ENCODE measurements at regions not wholly inside any gene's neighbourhood (a gene's known extent, or its start where the extent isn't known, plus 50 kb on each side); places are given as distances from the start of the nearest gene placed in this dataset.

DNA sequence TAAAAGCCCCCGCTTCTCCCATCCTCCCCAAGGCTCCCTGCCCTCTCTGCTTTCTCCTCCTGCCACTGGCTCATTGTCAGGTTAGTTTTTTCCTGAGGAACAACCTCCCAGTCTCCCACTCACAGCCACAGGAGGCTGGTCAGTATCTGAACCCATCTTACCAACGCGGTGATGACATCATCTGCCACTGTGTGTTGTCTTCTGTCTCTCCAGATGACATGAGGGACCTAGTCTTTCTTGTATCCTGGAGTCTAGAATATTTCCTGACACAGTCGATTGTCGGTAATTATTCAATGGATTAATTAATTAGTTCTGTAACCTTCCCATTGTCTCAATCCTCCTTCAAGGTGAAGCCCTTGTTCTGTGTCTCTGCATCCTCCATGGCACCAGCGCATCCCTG is 290.2 kb downstream of the GALR1 start:
- TF ChIP-seq TAF1 (IDR thresholded peaks at IDR 0.05; ENCODE audit: borderline replicate concordance, insufficient read depth, low read length), result no peak
- TF ChIP-seq POLR2AphosphoS5 (IDR thresholded peaks at IDR 0.05; ENCODE audit: low read depth, low read length), result no peak
- no peak for TF ChIP-seq FOXP2 (optimal IDR thresholded peaks at IDR 0.05; ENCODE audit: borderline replicate concordance, extremely low read depth, extremely low read length, insufficient read depth)
- TF ChIP-seq SIN3A (IDR thresholded peaks at IDR 0.05; ENCODE audit: borderline replicate concordance, insufficient read depth, low read length), result no peak
- TF ChIP-seq, protein P1, sequence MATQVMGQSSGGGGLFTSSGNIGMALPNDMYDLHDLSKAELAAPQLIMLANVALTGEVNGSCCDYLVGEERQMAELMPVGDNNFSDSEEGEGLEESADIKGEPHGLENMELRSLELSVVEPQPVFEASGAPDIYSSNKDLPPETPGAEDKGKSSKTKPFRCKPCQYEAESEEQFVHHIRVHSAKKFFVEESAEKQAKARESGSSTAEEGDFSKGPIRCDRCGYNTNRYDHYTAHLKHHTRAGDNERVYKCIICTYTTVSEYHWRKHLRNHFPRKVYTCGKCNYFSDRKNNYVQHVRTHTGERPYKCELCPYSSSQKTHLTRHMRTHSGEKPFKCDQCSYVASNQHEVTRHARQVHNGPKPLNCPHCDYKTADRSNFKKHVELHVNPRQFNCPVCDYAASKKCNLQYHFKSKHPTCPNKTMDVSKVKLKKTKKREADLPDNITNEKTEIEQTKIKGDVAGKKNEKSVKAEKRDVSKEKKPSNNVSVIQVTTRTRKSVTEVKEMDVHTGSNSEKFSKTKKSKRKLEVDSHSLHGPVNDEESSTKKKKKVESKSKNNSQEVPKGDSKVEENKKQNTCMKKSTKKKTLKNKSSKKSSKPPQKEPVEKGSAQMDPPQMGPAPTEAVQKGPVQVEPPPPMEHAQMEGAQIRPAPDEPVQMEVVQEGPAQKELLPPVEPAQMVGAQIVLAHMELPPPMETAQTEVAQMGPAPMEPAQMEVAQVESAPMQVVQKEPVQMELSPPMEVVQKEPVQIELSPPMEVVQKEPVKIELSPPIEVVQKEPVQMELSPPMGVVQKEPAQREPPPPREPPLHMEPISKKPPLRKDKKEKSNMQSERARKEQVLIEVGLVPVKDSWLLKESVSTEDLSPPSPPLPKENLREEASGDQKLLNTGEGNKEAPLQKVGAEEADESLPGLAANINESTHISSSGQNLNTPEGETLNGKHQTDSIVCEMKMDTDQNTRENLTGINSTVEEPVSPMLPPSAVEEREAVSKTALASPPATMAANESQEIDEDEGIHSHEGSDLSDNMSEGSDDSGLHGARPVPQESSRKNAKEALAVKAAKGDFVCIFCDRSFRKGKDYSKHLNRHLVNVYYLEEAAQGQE (IDR thresholded peaks at IDR 0.05; ENCODE audit: insufficient read depth in 1 of 2, low read depth in 2 of 2, low read length in 2 of 2), result no peak

DNA sequence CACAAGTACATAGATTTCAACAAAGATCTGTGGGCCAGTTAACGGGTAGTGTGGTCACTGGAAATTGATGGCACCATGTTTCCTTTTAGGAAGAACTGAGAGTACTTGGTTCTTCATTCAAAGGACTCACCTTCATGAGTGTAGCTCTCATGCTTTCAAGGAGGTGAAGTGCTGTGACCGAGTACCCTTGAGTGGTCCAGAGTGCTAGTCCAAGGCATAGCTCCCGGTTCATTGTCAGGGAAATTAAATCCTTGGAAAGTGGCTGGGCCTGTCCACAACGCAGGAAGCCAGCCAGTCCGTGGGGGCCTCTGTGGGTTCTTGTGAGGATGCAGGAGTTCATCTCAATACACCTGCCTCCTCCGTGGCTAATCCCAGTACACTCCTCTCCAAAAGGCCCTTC is 295.1 kb downstream of the GALR1 start:
- TF ChIP-seq SIN3A (IDR thresholded peaks at IDR 0.05; ENCODE audit: borderline replicate concordance, insufficient read depth, low read length), result no peak

DNA sequence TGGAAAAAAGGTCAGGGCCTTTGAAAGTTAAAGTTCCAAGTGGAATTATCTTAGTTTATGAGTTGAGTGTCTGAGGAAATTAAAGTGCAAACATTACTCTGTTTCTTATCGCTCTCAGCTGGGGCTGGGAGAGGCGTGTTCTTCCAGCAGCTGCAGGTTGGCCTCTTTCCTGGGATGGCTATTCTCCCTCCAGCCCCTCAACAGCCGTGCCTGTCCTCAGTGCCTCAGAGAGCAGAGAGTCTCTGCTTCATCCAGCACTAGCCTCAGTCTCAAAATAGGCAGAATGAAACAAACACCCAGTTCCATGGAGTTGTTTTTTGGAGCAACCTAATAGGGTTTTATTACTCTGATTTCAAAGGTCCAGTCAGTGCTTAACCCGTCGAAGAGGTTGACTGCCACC is 298.1 kb downstream of the GALR1 start:
- TF ChIP-seq, protein P1 (IDR thresholded peaks at IDR 0.05; ENCODE audit: insufficient read depth in 1 of 2, low read depth in 2 of 2, low read length in 2 of 2), result no peak
- TF ChIP-seq FOXP2 (optimal IDR thresholded peaks at IDR 0.05; ENCODE audit: borderline replicate concordance, extremely low read depth, extremely low read length, insufficient read depth), result no peak
- no peak for TF ChIP-seq POLR2AphosphoS5 (IDR thresholded peaks at IDR 0.05; ENCODE audit: low read depth, low read length)
- TF ChIP-seq TAF1 (IDR thresholded peaks at IDR 0.05; ENCODE audit: borderline replicate concordance, insufficient read depth, low read length), result no peak
- no peak for TF ChIP-seq SIN3A (IDR thresholded peaks at IDR 0.05; ENCODE audit: borderline replicate concordance, insufficient read depth, low read length)

DNA sequence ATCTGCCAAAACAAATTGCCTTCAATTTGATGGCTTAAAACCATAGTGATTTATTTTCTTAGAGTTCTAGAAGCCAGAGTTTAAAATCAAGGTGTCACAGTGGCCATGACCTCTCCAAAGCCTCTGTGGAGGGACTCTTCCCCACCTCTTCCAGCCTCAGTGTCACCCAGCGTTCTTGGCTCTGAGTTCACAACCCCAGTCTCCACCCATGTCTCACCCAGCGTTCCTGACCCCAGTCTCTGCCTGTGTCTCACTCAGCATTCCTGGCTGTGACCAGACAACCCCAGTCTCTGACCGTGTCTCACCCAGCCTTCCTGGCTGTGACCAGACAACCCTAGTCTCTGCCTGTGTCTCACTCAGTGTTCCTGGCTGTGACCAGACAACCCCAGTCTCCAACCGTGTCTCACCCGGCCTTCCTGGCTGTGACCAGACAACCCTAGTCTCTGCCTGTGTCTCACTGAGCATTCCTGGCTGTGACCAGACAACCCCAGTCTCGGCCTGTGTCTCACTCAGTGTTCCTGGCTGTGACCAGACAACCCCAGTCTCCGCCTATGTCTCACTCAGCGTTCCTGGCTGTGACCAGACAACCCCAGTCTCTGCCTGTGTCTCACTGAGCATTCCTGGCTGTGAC is 299.3 kb downstream of the GALR1 start:
- TF ChIP-seq, protein P1 (IDR thresholded peaks at IDR 0.05; ENCODE audit: insufficient read depth in 1 of 2, low read depth in 2 of 2, low read length in 2 of 2), result no peak

DNA sequence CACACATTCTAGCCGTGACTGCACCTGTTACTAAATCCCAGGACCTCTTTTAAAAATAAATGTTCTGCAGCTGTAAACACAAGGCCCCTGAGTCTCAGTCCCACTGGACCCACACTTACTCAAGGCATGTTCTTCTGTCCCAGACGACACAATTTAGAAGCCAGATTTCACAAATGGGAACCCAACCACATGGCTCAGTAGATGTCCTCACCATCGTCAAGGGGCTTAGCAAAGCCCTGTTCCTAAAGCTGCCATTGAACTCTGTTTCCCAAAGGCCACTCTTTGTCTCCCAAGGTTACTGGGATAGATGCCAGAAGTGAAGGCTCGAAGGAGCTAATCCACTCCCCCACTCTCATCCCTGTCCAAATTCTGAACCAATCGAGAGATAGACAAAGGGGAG is 301.0 kb downstream of the GALR1 start:
- TF ChIP-seq SIN3A (IDR thresholded peaks at IDR 0.05; ENCODE audit: borderline replicate concordance, insufficient read depth, low read length) (no peak), POLR2AphosphoS5 (IDR thresholded peaks at IDR 0.05; ENCODE audit: low read depth, low read length) (no peak)

DNA sequence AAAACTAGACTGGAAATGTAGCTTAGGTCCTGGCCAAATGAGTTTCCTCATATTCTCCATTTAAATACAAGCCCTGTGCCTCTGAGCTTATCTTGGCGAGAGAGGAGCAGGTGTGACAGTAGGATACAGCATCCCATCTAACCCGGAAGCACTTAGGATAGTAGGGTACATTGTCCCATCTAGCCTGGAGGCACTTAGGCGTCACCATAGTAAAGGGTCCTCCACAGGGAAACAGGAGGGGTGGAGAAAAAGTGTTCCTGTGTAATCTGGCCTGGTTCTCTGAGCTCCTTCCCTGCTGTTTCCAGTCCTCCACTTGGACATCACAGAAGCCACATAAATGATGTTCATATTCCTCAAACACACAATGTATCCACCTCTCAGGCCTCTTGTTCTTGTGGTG is 301.4 kb downstream of the GALR1 start:
- no peak for TF ChIP-seq FOXP2 (optimal IDR thresholded peaks at IDR 0.05; ENCODE audit: borderline replicate concordance, extremely low read depth, extremely low read length, insufficient read depth)
- TF ChIP-seq, protein P1 (IDR thresholded peaks at IDR 0.05; ENCODE audit: insufficient read depth in 1 of 2, low read depth in 2 of 2, low read length in 2 of 2), result no peak
- no peak for TF ChIP-seq SIN3A (IDR thresholded peaks at IDR 0.05; ENCODE audit: borderline replicate concordance, insufficient read depth, low read length)
- TF ChIP-seq TAF1 (IDR thresholded peaks at IDR 0.05; ENCODE audit: borderline replicate concordance, insufficient read depth, low read length), result no peak
- TF ChIP-seq POLR2AphosphoS5 (IDR thresholded peaks at IDR 0.05; ENCODE audit: low read depth, low read length), result no peak
